ENCODE measurements at regions not wholly inside any gene's neighbourhood (a gene's known extent, or its start where the extent isn't known, plus 50 kb on each side); places are given as distances from the start of the nearest gene placed in this dataset.
"Not testable (repeated sequence)": the region's sequence is repeated elsewhere in the genome, so short reads cannot be mapped to it uniquely, and the experiment has no call there.

GRCh38 chr3:159401069-159401468 is 587.6 kb upstream of the IL12A start:
- DNase-seq = no peak

GRCh38 chr3:159409711-159410110 is 578.9 kb upstream of the IL12A start:
- DNase-seq = not testable (repeated sequence)

GRCh38 chr3:159413319-159413718 is 575.3 kb upstream of the IL12A start:
- no peak for DNase-seq

GRCh38 chr3:159416856-159417255 is 571.8 kb upstream of the IL12A start:
- no peak for DNase-seq

GRCh38 chr3:159417761-159418160 is 570.9 kb upstream of the IL12A start:
- no peak for DNase-seq

GRCh38 chr3:159418571-159419526 is 569.8 kb upstream of the IL12A start:
- no peak for DNase-seq

- no peak for DNase-seq
Observed at GRCh38 chr3:159429702-159430101, 558.9 kb upstream of the IL12A start.

- DNase-seq = no peak
Observed at GRCh38 chr3:159432682-159433340, 555.8 kb upstream of the IL12A start.

- no peak for DNase-seq
Observed at GRCh38 chr3:159439346-159439745, 549.3 kb upstream of the IL12A start.

GRCh38 chr3:159441279-159441678 is 547.4 kb upstream of the IL12A start:
- DNase-seq = no peak

- no peak for DNase-seq
Observed at GRCh38 chr3:159443266-159443665, 545.4 kb upstream of the IL12A start.

GRCh38 chr3:159447841-159448240 is 540.8 kb upstream of the IL12A start:
- DNase-seq = no peak

- DNase-seq = no peak
Observed at GRCh38 chr3:159448902-159449301, 539.7 kb upstream of the IL12A start.

- no peak for DNase-seq
Observed at GRCh38 chr3:159451067-159451466, 537.6 kb upstream of the IL12A start.

GRCh38 chr3:159451482-159451881 is 537.2 kb upstream of the IL12A start:
- no peak for DNase-seq

- DNase-seq = no peak
Observed at GRCh38 chr3:159453036-159453435, 535.6 kb upstream of the IL12A start.

- no peak for DNase-seq
Observed at GRCh38 chr3:159453945-159454344, 534.7 kb upstream of the IL12A start.

GRCh38 chr3:159455741-159456181 is 532.9 kb upstream of the IL12A start:
- DNase-seq = no peak

- DNase-seq = no peak
Observed at GRCh38 chr3:159458010-159458409, 530.6 kb upstream of the IL12A start.

GRCh38 chr3:159458982-159459381 is 529.7 kb upstream of the IL12A start:
- DNase-seq = no peak

- DNase-seq = no peak
Observed at GRCh38 chr3:159472611-159473010, 516.0 kb upstream of the IL12A start.

GRCh38 chr3:159473206-159473605 is 515.4 kb upstream of the IL12A start:
- DNase-seq = no peak

- DNase-seq = no peak
Observed at GRCh38 chr3:159480046-159480445, 508.6 kb upstream of the IL12A start.
